SK-N-SH (cell line): ENCODE measurements at regions not wholly inside any gene's neighbourhood (a gene's known extent, or its start where the extent isn't known, plus 50 kb on each side); places are given as distances from the start of the nearest gene placed in this dataset.

ENCODE experiments used
- CTCF ChIP-seq: fragments of 200-600 bp; sonication (generic); IDR thresholded peaks from 2 replicates; pipeline ENCODE4 v1.6.1; 2017; ENCODE audit warnings: antibody characterized with exemption, mild to moderate bottlenecking, moderate library complexity
- FOSL2 ChIP-seq: IDR thresholded peaks from 2 replicates; pipeline ENCODE4 v1.4.0; 2012; ENCODE audit warnings: low read depth, mild to moderate bottlenecking, moderate library complexity, borderline replicate concordance
- NRF1 ChIP-seq: IDR thresholded peaks from 2 replicates; pipeline ENCODE4 v1.6.1; 2012; ENCODE audit warnings: low read depth, mild to moderate bottlenecking, low read length
- TCF12 ChIP-seq: IDR thresholded peaks from 2 replicates; pipeline ENCODE4 v1.4.0; 2012

- no peak for TF ChIP-seq TCF12
- no peak for TF ChIP-seq CTCF
- no peak for TF ChIP-seq NRF1
- TF ChIP-seq FOSL2, result no peak
Measured at GRCh38 chr11:33980897-33981296, 70.6 kb upstream of the CAPRIN1 start.
